DMS 273 (cell line): ENCODE measurements at regions not wholly inside any gene's neighbourhood (a gene's known extent, or its start where the extent isn't known, plus 50 kb on each side); places are given as distances from the start of the nearest gene placed in this dataset.

ENCODE experiments used
- DNase-seq: peaks from one replicate; lab custom pipeline; 2025; ENCODE audit not compliant: unreplicated experiment; lab: John Stamatoyannopoulos, UW

- no peak for DNase-seq
These were observed 414.7 kb downstream of the LPIN1 start for GRCh38 chr2:12161085-12161484.

- DNase-seq: peak; percentile 20
These were observed 416.1 kb downstream of the LPIN1 start for GRCh38 chr2:12162269-12163247.

- no peak for DNase-seq
These were observed 417.4 kb downstream of the LPIN1 start for GRCh38 chr2:12163866-12164265.

GRCh38 chr2:12164689-12165088 lies 418.3 kb downstream of the LPIN1 start:
- DNase-seq: no peak

GRCh38 chr2:12167525-12168317 lies 421.3 kb downstream of the LPIN1 start:
- no peak for DNase-seq

GRCh38 chr2:12168354-12168753 lies 421.9 kb downstream of the LPIN1 start:
- DNase-seq: no peak

- DNase-seq: no peak
These were observed 422.5 kb downstream of the LPIN1 start for GRCh38 chr2:12168791-12169388.

GRCh38 chr2:12169721-12170120 lies 423.3 kb downstream of the LPIN1 start:
- DNase-seq: no peak

- no peak for DNase-seq
These were observed 423.7 kb downstream of the LPIN1 start for GRCh38 chr2:12170121-12170520.

- DNase-seq: peak; percentile 20
These were observed 427.0 kb downstream of the LPIN1 start for GRCh38 chr2:12173271-12173942.

GRCh38 chr2:12173943-12174340 lies 427.5 kb downstream of the LPIN1 start:
- DNase-seq: no peak

- DNase-seq: no peak
These were observed 428.9 kb downstream of the LPIN1 start for GRCh38 chr2:12175323-12175722.

- DNase-seq: peak; percentile 54
These were observed 430.4 kb downstream of the LPIN1 start for GRCh38 chr2:12176623-12177454.

- DNase-seq: peak; percentile 39
These were observed 431.2 kb downstream of the LPIN1 start for GRCh38 chr2:12177455-12178288.

GRCh38 chr2:12178289-12179080 lies 432.1 kb downstream of the LPIN1 start:
- no peak for DNase-seq

GRCh38 chr2:12180031-12180430 lies 433.6 kb downstream of the LPIN1 start:
- DNase-seq: no peak

GRCh38 chr2:12183032-12183645 lies 436.7 kb downstream of the LPIN1 start:
- DNase-seq: no peak

- DNase-seq: no peak
These were observed 446.3 kb downstream of the LPIN1 start for GRCh38 chr2:12192762-12193161.
